PC-9 (cell line): ENCODE measurements at regions not wholly inside any gene's neighbourhood (a gene's known extent, or its start where the extent isn't known, plus 50 kb on each side); places are given as distances from the start of the nearest gene placed in this dataset.

Experiments
- EZH2 ChIP-seq: fragments of 200-600 bp; sonication (generic); IDR thresholded peaks from 2 replicates; pipeline ENCODE4 v1.8.0; 2017; ENCODE audit warnings: antibody characterized with exemption, low read depth
- TF ChIP-seq, protein P1 (sequence below): fragments of 200-600 bp; sonication (generic); conservative IDR thresholded peaks from 2 replicates; pipeline ENCODE4 v1.6.1; 2017; ENCODE audit warnings: mixed run types, antibody characterized with exemption, mild to moderate bottlenecking, moderate library complexity

DNA sequence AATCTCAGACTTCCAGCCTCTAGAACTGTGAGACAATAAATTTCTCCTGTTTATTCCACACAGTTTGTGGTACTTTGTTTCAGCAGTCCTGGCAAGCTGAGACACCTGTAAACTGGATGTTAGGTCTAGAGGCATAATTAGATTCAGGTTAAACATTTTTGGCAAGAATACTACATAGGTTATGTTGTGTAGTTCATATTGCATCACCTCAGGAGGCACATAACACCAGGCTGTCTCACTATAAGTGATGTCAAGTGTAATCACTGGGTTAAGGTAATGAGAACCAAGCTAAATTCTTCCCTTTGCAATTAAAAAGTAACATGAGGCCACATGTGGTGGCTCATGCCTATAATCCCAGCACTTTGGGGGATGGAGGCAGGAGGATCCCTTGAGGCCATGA, 214.2 kb downstream of the ZNF674 start:
- TF ChIP-seq, protein P1, sequence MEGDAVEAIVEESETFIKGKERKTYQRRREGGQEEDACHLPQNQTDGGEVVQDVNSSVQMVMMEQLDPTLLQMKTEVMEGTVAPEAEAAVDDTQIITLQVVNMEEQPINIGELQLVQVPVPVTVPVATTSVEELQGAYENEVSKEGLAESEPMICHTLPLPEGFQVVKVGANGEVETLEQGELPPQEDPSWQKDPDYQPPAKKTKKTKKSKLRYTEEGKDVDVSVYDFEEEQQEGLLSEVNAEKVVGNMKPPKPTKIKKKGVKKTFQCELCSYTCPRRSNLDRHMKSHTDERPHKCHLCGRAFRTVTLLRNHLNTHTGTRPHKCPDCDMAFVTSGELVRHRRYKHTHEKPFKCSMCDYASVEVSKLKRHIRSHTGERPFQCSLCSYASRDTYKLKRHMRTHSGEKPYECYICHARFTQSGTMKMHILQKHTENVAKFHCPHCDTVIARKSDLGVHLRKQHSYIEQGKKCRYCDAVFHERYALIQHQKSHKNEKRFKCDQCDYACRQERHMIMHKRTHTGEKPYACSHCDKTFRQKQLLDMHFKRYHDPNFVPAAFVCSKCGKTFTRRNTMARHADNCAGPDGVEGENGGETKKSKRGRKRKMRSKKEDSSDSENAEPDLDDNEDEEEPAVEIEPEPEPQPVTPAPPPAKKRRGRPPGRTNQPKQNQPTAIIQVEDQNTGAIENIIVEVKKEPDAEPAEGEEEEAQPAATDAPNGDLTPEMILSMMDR = no peak
- TF ChIP-seq EZH2 = no peak
